ENCODE measurements at regions not wholly inside any gene's neighbourhood (a gene's known extent, or its start where the extent isn't known, plus 50 kb on each side); places are given as distances from the start of the nearest gene placed in this dataset.

GRCh38 chr3:72043204-72044133 is 258.5 kb upstream of the PROK2 start:
- TF ChIP-seq, protein P1, sequence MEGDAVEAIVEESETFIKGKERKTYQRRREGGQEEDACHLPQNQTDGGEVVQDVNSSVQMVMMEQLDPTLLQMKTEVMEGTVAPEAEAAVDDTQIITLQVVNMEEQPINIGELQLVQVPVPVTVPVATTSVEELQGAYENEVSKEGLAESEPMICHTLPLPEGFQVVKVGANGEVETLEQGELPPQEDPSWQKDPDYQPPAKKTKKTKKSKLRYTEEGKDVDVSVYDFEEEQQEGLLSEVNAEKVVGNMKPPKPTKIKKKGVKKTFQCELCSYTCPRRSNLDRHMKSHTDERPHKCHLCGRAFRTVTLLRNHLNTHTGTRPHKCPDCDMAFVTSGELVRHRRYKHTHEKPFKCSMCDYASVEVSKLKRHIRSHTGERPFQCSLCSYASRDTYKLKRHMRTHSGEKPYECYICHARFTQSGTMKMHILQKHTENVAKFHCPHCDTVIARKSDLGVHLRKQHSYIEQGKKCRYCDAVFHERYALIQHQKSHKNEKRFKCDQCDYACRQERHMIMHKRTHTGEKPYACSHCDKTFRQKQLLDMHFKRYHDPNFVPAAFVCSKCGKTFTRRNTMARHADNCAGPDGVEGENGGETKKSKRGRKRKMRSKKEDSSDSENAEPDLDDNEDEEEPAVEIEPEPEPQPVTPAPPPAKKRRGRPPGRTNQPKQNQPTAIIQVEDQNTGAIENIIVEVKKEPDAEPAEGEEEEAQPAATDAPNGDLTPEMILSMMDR (IDR thresholded peaks at IDR 0.05; ENCODE audit: extremely low read depth in 1 of 2, insufficient read depth in 1 of 2, low read depth in 1 of 2, low read length in 2 of 2) = no peak
- no peak for TF ChIP-seq POLR2A (IDR thresholded peaks at IDR 0.05; ENCODE audit: low read depth, low read length)
- no peak for TF ChIP-seq MYC (IDR thresholded peaks at IDR 0.05; ENCODE audit: low read depth, low read length)
- no peak for TF ChIP-seq EZH2 (IDR thresholded peaks at IDR 0.05; ENCODE audit: borderline replicate concordance, low read depth, low read length, severe bottlenecking)
- no peak for TF ChIP-seq POLR2AphosphoS5 (IDR thresholded peaks at IDR 0.05; ENCODE audit: insufficient read depth, low read depth, low read length)
- no peak for TF ChIP-seq FOS (IDR thresholded peaks at IDR 0.05; ENCODE audit: borderline replicate concordance, insufficient read depth, low read length)

All from endothelial cell of umbilical vein (primary cell).